Panc1 (cell line): ENCODE measurements at regions not wholly inside any gene's neighbourhood (a gene's known extent, or its start where the extent isn't known, plus 50 kb on each side); places are given as distances from the start of the nearest gene placed in this dataset.

Source experiments
- ATAC-seq: fragments of 200-7000 bp; cut with Tn5 transposase; 2 replicates; pipeline ENCODE4 v1.9.1; 2020; ENCODE audit warnings: mild to moderate bottlenecking, moderate library complexity
- BruUV-seq: library from RNA; stranded (reverse); fragments of 400-500 nt; replicated peaks from 2 replicates; lab custom pipeline; 2021; lab: Mats Ljungman, UMichigan
- CTCF ChIA-PET: fragments of 300-600 bp; sonication (Branson Sonifier 250); formaldehyde crosslinking; loops from one replicate; lab custom pipeline; 2022; ENCODE audit warnings: antibody characterized with exemption; lab: Charles Lee
- POLR2A ChIA-PET: fragments of 300-600 bp; sonication (Branson Sonifier 250); formaldehyde crosslinking; loops from one replicate; lab custom pipeline; 2022; ENCODE audit warnings: antibody characterized with exemption; lab: Charles Lee
- DNase-seq: peaks from one replicate; pipeline ENCODE4 v3.0.0-alpha.2; 2010; ENCODE audit warnings: low read depth, low spot score
- H3K27ac ChIP-seq: 2 replicates; pipeline ENCODE4 v1.5.1; 2011; ENCODE audit warnings: mild to moderate bottlenecking, low read length, inconsistent platforms
- H3K27me3 ChIP-seq: fragments of 200-500 bp; sonication (Bioruptor generic); 2 replicates; pipeline ENCODE4 v1.6.0; 2014; ENCODE audit warnings: low read length, inconsistent platforms; ENCODE audit not compliant: control insufficient read depth, insufficient read depth
- H3K36me3 ChIP-seq: fragments of 200-500 bp; sonication (Bioruptor generic); 2 replicates; pipeline ENCODE4 v1.5.1; 2014; ENCODE audit warnings: inconsistent platforms, mild to moderate bottlenecking, low read length, moderate library complexity; ENCODE audit not compliant: control insufficient read depth, insufficient read depth
- H3K4me1 ChIP-seq: 2 replicates; pipeline ENCODE4 v1.5.1; 2011; ENCODE audit warnings: inconsistent platforms, mild to moderate bottlenecking, low read length, moderate library complexity; ENCODE audit not compliant: control insufficient read depth, insufficient read depth
- H3K4me3 ChIP-seq, 2 experiments: 2 replicates each; pipeline ENCODE4 v1.5.1; 2011 to 2012; ENCODE audit warnings: low read depth in 2 of 2, low read length in 2 of 2, mild to moderate bottlenecking in 2 of 2, inconsistent platforms in 1 of 2, moderate library complexity in 1 of 2
- H3K9me3 ChIP-seq: fragments of 200-500 bp; sonication (Bioruptor generic); 2 replicates; pipeline ENCODE4 v1.5.1; 2014; ENCODE audit warnings: low read depth, mild to moderate bottlenecking, inconsistent platforms, low read length, moderate library complexity; ENCODE audit not compliant: control insufficient read depth, insufficient read depth
- CTCF ChIP-seq: fragments of 450-650 bp; IDR thresholded peaks from 2 replicates; pipeline ENCODE4 v1.5.1; 2017; ENCODE audit warnings: mild to moderate bottlenecking
- POLR2AphosphoS5 ChIP-seq: IDR thresholded peaks from 2 replicates; pipeline ENCODE4 v1.6.1; 2012; ENCODE audit warnings: mild to moderate bottlenecking, low read depth, low read length, moderate library complexity
- REST ChIP-seq, 2 experiments: IDR thresholded peaks; 2 replicates each; pipeline ENCODE4 v1.6.1; 2011 to 2012; ENCODE audit warnings: low read depth in 2 of 2, control low read depth in 1 of 2, low read length in 1 of 2, mild to moderate bottlenecking in 1 of 2, moderate library complexity in 1 of 2; ENCODE audit not compliant: insufficient read depth in 1 of 2
- SIN3A ChIP-seq: IDR thresholded peaks from 2 replicates; pipeline ENCODE4 v1.6.1; 2012; ENCODE audit warnings: low read depth, mild to moderate bottlenecking, low read length, moderate library complexity, borderline replicate concordance; ENCODE audit not compliant: insufficient read depth
- TCF7L2 ChIP-seq: IDR thresholded peaks from 2 replicates; pipeline ENCODE4 v1.6.1; 2011; ENCODE audit warnings: mild to moderate bottlenecking, low read depth, low read length, inconsistent platforms
- in situ Hi-C: cut with HindIII; loops from 2 replicates; pipeline ENCODE4 v1.10.0; 2016; ENCODE audit warnings: low sequenced_read_pairs, low pct_unique_long_range_greater_than_20kb
- intact Hi-C: fragments of 100-400 bp; cut with micrococcal nuclease; formaldehyde crosslinking; loops from one replicate; pipeline ENCODE4 v1.10.0; 2022; ENCODE audit not compliant: unreplicated experiment

- no peak for ATAC-seq
- POLR2A ChIA-PET, result no interaction called here
- intact Hi-C loops, result no loop called here
Measured at GRCh38 chr5:142506046-142506445, 179.8 kb downstream of the FGF1 start.

GRCh38 chr5:142501890-142502289 lies 177.1 kb upstream of the SPRY4 start:
- H3K36me3 ChIP-seq, result no peaks in the 10 kb centered on the region
- in situ Hi-C loops, result no loop called here

More at GRCh38 chr5:142506046-142506445, 179.8 kb downstream of the FGF1 start:
- CTCF ChIA-PET, result no interaction called here
- no peak overlapping the region for H3K4me3 ChIP-seq
- H3K27ac ChIP-seq, result no peak overlapping the region
- no peaks in the 10 kb centered on the region for H3K9me3 ChIP-seq
- no TSS peak for BruUV-seq
- TF ChIP-seq POLR2AphosphoS5 (no peak), SIN3A (no peak), REST (IDR thresholded peaks at IDR 0.05; ENCODE audit: insufficient read depth in 1 of 2, low read depth in 2 of 2, low read length in 1 of 2) (no peak), CTCF (no peak), TCF7L2 (no peak)
- 0 out of 2 replicates have a peak, but pooled peaks cover 3% of the 10 kb centered on the region for H3K4me1 ChIP-seq
- DNase-seq, result no peak
- no peaks in the 10 kb centered on the region for H3K27me3 ChIP-seq
- no peaks in the 10 kb centered on the region for H3K36me3 ChIP-seq
- in situ Hi-C loops, result no loop called here

More at GRCh38 chr5:142501890-142502289, 177.1 kb upstream of the SPRY4 start:
- DNase-seq (no peak), ATAC-seq (no peak)
- intact Hi-C loops, result no loop called here
- H3K27me3 ChIP-seq, result no peaks in the 10 kb centered on the region
- H3K4me1 ChIP-seq, result no peaks in the 10 kb centered on the region
- TF ChIP-seq CTCF (no peak), REST (IDR thresholded peaks at IDR 0.05; ENCODE audit: insufficient read depth in 1 of 2, low read depth in 2 of 2, low read length in 1 of 2) (no peak), POLR2AphosphoS5 (no peak), TCF7L2 (no peak), SIN3A (no peak)
- no peak overlapping the region for H3K4me3 ChIP-seq
- H3K9me3 ChIP-seq, result no peaks in the 10 kb centered on the region
- ChIA-PET CTCF (no interaction called here), POLR2A (no interaction called here)
- no TSS peak for BruUV-seq
- no peak overlapping the region for H3K27ac ChIP-seq
